Fibroblast of skin of scalp (primary cell): ENCODE measurements at regions not wholly inside any gene's neighbourhood (a gene's known extent, or its start where the extent isn't known, plus 50 kb on each side); places are given as distances from the start of the nearest gene placed in this dataset.
"Not testable (repeated sequence)": the region's sequence is repeated elsewhere in the genome, so short reads cannot be mapped to it uniquely, and the experiment has no call there.

Source experiments
- DNase-seq: peaks from one replicate; pipeline ENCODE4 v3.0.0-alpha.2; 2013

- no peak for DNase-seq
Observed at GRCh38 chr10:78658645-78659597, 409.8 kb upstream of the ZMIZ1 start.

- DNase-seq = no peak
Observed at GRCh38 chr10:78659598-78659967, 409.2 kb upstream of the ZMIZ1 start.

- no peak for DNase-seq
Observed at GRCh38 chr10:78660446-78661106, 408.2 kb upstream of the ZMIZ1 start.

- no peak for DNase-seq
Observed at GRCh38 chr10:78663721-78664120, 405.0 kb upstream of the ZMIZ1 start.

GRCh38 chr10:78664929-78665553, 403.7 kb upstream of the ZMIZ1 start:
- DNase-seq = no peak

- peak; percentile 55 for DNase-seq
Observed at GRCh38 chr10:78672918-78673317, 395.8 kb upstream of the ZMIZ1 start.

GRCh38 chr10:78681141-78681540, 387.6 kb upstream of the ZMIZ1 start:
- DNase-seq = not testable (repeated sequence)

- DNase-seq = not testable (repeated sequence)
Observed at GRCh38 chr10:78681986-78682385, 386.8 kb upstream of the ZMIZ1 start.

GRCh38 chr10:78684947-78685346, 383.8 kb upstream of the ZMIZ1 start:
- DNase-seq = no peak

- DNase-seq = peak; percentile 47
Observed at GRCh38 chr10:78685466-78686103, 383.2 kb upstream of the ZMIZ1 start.

- DNase-seq = no peak
Observed at GRCh38 chr10:78686444-78687060, 382.2 kb upstream of the ZMIZ1 start.

GRCh38 chr10:78687626-78688025, 381.1 kb upstream of the ZMIZ1 start:
- peak; percentile 63 for DNase-seq

GRCh38 chr10:78688230-78688900, 380.4 kb upstream of the ZMIZ1 start:
- DNase-seq = peak; percentile 8

GRCh38 chr10:78688901-78689583, 379.7 kb upstream of the ZMIZ1 start:
- peak; percentile 55 for DNase-seq

- no peak for DNase-seq
Observed at GRCh38 chr10:78689584-78689935, 379.2 kb upstream of the ZMIZ1 start.

- no peak for DNase-seq
Observed at GRCh38 chr10:78690354-78691111, 378.2 kb upstream of the ZMIZ1 start.

- no peak for DNase-seq
Observed at GRCh38 chr10:78691301-78692030, 377.3 kb upstream of the ZMIZ1 start.

GRCh38 chr10:78692071-78692470, 376.7 kb upstream of the ZMIZ1 start:
- no peak for DNase-seq

- DNase-seq = no peak
Observed at GRCh38 chr10:78695846-78696245, 372.9 kb upstream of the ZMIZ1 start.
